ENCODE measurements at regions not wholly inside any gene's neighbourhood (a gene's known extent, or its start where the extent isn't known, plus 50 kb on each side); places are given as distances from the start of the nearest gene placed in this dataset.

- TF ChIP-seq TEAD1 (CRISPR knock-in tag; IDR thresholded peaks at IDR 0.05) (no peak), ERG (CRISPR knock-in tag; IDR thresholded peaks at IDR 0.05) (no peak), ZSCAN18 (CRISPR knock-in tag; IDR thresholded peaks at IDR 0.05) (no peak), ZNF425 (CRISPR knock-in tag; conservative IDR thresholded peaks at IDR 0.05) (no peak), ATF3 (CRISPR knock-in tag; conservative IDR thresholded peaks at IDR 0.05) (no peak), JUN (CRISPR knock-in tag; IDR thresholded peaks at IDR 0.05) (no peak), ZNF281 (CRISPR knock-in tag; IDR thresholded peaks at IDR 0.05) (no peak), ZNF219 (CRISPR knock-in tag; IDR thresholded peaks at IDR 0.05; ENCODE audit: borderline replicate concordance) (no peak)
- CTCF ChIA-PET = no interaction called here
- H3K36me3 Mint-ChIP-seq = no peaks in the 10 kb centered on the region
- H3K27me3 Mint-ChIP-seq (ENCODE audit: low read depth) = no peaks in the 10 kb centered on the region
- ATAC-seq (no peak), DNase-seq (ENCODE audit: low spot score) (no peak)
- no peak overlapping the region for H3K4me3 Mint-ChIP-seq
- no peaks in the 10 kb centered on the region for H3K9me3 Mint-ChIP-seq
- POLR2A ChIA-PET = no interaction called here
- no peaks in the 10 kb centered on the region for H3K4me1 Mint-ChIP-seq
- H3K27ac Mint-ChIP-seq = no peak overlapping the region
Observed at GRCh38 chr3:89682556-89682955, 575.1 kb downstream of the EPHA3 start.

GRCh38 chr3:89685731-89686130 is 578.3 kb downstream of the EPHA3 start:
- TF ChIP-seq ZNF281 (CRISPR knock-in tag; IDR thresholded peaks at IDR 0.05) (no peak), SMAD3 (CRISPR knock-in tag; IDR thresholded peaks at IDR 0.05; ENCODE audit: borderline replicate concordance) (no peak), AR (CRISPR knock-in tag; IDR thresholded peaks at IDR 0.05) (no peak), NR1H2 (CRISPR knock-in tag; IDR thresholded peaks at IDR 0.05) (no peak), ZNF512 (CRISPR knock-in tag; IDR thresholded peaks at IDR 0.05; ENCODE audit: borderline replicate concordance) (no peak), ZNF671 (CRISPR knock-in tag; IDR thresholded peaks at IDR 0.05) (no peak), SMAD4 (CRISPR knock-in tag; IDR thresholded peaks at IDR 0.05) (no peak), GABPB1 (CRISPR knock-in tag; IDR thresholded peaks at IDR 0.05) (no peak), IRF2 (CRISPR knock-in tag; IDR thresholded peaks at IDR 0.05; ENCODE audit: borderline replicate concordance, low read depth) (no peak), NFYB (CRISPR knock-in tag; conservative IDR thresholded peaks at IDR 0.05; ENCODE audit: low read depth) (no peak), CDX4 (CRISPR knock-in tag; IDR thresholded peaks at IDR 0.05; ENCODE audit: borderline replicate concordance) (no peak)
- Mint-ChIP-seq H3K27ac (no peak overlapping the region), H3K4me3 (no peak overlapping the region), H3K27me3 (ENCODE audit: low read depth) (no peaks in the 10 kb centered on the region), H3K9me3 (no peaks in the 10 kb centered on the region), H3K36me3 (no peaks in the 10 kb centered on the region), H3K4me1 (no peaks in the 10 kb centered on the region)
- no peak for DNase-seq (ENCODE audit: low spot score)
- ChIA-PET CTCF (no interaction called here), POLR2A (no interaction called here)
- no peak for ATAC-seq

Data from WTC11 (cell line).